ENCODE measurements at regions not wholly inside any gene's neighbourhood (a gene's known extent, or its start where the extent isn't known, plus 50 kb on each side); places are given as distances from the start of the nearest gene placed in this dataset.

DNA sequence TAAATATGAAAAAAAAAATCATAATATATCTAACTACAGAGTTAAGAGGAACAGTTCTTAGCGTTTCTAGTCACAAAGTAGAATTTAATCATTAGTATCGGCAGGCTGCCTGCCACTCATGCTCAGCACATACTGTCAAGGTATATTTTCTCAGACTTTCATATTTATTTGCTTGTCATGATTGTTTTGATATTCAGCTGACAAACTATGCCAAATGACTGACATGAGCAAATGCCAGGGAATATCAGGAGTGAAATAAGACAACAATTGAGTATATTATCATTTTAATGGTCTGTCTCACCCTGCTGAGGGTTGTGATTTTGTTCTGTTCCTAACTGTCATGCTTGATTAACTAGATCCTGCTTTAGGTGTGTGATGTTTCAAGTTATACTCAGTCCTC is 395.0 kb upstream of the SPOCK3 start:
- BruUV-seq (replicated peaks) = no TSS peak
- Mint-ChIP-seq H3K27me3 (ENCODE audit: unreplicated experiment) (no peaks in the 10 kb centered on the region), H3K9me3 (ENCODE audit: low read depth, unreplicated experiment) (no peaks in the 10 kb centered on the region), H3K27ac (ENCODE audit: unreplicated experiment) (no peak overlapping the region), H3K4me1 (ENCODE audit: low read depth, unreplicated experiment) (no peaks in the 10 kb centered on the region), H3K4me3 (ENCODE audit: low read depth, unreplicated experiment) (no peak overlapping the region), H3K36me3 (ENCODE audit: insufficient read depth, unreplicated experiment) (no peaks in the 10 kb centered on the region)
- intact Hi-C loops (cut with micrococcal nuclease; ENCODE audit: unreplicated experiment) = loop anchor here (10.0 kb wide), 3 partner anchors 184 to 526 kb away; no protein-coding TSS in a partner anchor
- no peak for TF ChIP-seq CTCF (IDR thresholded peaks at IDR 0.05; ENCODE audit: unreplicated experiment)
- CTCF ChIA-PET = no interaction called here
- no peak for DNase-seq

DNA sequence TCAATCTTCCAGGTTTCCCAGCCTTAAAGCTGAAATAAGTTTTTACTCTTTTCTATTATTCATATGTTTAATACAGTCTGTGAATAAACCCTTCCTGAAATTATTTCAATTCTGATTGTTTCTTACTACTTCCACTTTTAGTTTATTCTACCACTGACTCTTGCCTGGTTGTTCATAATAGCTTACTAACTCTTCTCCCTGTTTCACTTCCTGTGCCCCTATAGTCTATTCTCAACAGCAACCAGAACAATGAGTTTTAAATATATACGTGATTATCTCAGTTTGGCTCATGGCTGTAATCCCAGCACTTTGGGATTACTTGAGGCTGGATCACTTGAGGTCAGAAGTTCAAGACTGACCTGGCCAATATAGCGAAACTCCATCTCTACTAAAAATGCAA is 408.0 kb upstream of the SPOCK3 start:
- no peak for DNase-seq
- Mint-ChIP-seq H3K27me3 (ENCODE audit: unreplicated experiment) (no peaks in the 10 kb centered on the region), H3K4me1 (ENCODE audit: low read depth, unreplicated experiment) (peaks cover 4% of the 10 kb centered on the region), H3K9me3 (ENCODE audit: low read depth, unreplicated experiment) (no peaks in the 10 kb centered on the region), H3K36me3 (ENCODE audit: insufficient read depth, unreplicated experiment) (no peaks in the 10 kb centered on the region), H3K4me3 (ENCODE audit: low read depth, unreplicated experiment) (no peak overlapping the region), H3K27ac (ENCODE audit: unreplicated experiment) (no peak overlapping the region)
- BruUV-seq (replicated peaks) = no TSS peak
- intact Hi-C loops (cut with micrococcal nuclease; ENCODE audit: unreplicated experiment) = no loop called here
- CTCF ChIA-PET = no interaction called here
- no peak for TF ChIP-seq CTCF (IDR thresholded peaks at IDR 0.05; ENCODE audit: unreplicated experiment)

- CTCF ChIA-PET = no interaction called here
Measured at GRCh38 chr4:167645358-167645757, 411.1 kb upstream of the SPOCK3 start.

DNA sequence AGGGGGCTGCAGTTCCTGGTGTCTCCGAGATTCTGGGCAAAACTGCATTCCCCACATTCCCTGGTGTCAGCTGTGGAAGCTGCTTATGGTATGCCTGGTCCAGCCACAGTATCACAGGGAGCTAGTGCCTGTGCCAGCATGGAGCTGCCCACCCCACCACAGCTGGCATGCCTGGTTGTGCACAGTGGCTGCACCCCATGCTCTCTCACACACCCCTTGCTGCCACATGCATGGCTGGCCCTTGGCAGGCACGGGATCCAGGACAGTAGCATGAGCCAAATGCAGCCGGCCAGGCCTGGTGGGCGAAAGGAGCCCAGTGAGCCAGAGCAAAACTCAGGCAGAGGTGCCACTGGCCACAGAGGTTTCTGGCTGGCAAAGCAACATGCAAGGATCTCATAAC is 418.0 kb upstream of the SPOCK3 start:
- DNase-seq = no peak
- Mint-ChIP-seq H3K27ac (ENCODE audit: unreplicated experiment) (no peak overlapping the region), H3K4me3 (ENCODE audit: low read depth, unreplicated experiment) (no peak overlapping the region), H3K36me3 (ENCODE audit: insufficient read depth, unreplicated experiment) (no peaks in the 10 kb centered on the region), H3K4me1 (ENCODE audit: low read depth, unreplicated experiment) (no peaks in the 10 kb centered on the region), H3K9me3 (ENCODE audit: low read depth, unreplicated experiment) (peaks cover 11% of the 10 kb centered on the region), H3K27me3 (ENCODE audit: unreplicated experiment) (no peaks in the 10 kb centered on the region)
- BruUV-seq (replicated peaks) = no TSS peak
- intact Hi-C loops (cut with micrococcal nuclease; ENCODE audit: unreplicated experiment) = no loop called here
- TF ChIP-seq CTCF (IDR thresholded peaks at IDR 0.05; ENCODE audit: unreplicated experiment) = no peak
- CTCF ChIA-PET = no interaction called here

More at GRCh38 chr4:167645358-167645757, 411.1 kb upstream of the SPOCK3 start:
- no peaks in the 10 kb centered on the region for H3K4me1 Mint-ChIP-seq (ENCODE audit: low read depth, unreplicated experiment)
- no peaks in the 10 kb centered on the region for H3K9me3 Mint-ChIP-seq (ENCODE audit: low read depth, unreplicated experiment)
- H3K27me3 Mint-ChIP-seq (ENCODE audit: unreplicated experiment) = no peaks in the 10 kb centered on the region
- no TSS peak for BruUV-seq (replicated peaks)
- TF ChIP-seq CTCF (IDR thresholded peaks at IDR 0.05; ENCODE audit: unreplicated experiment) = no peak
- no peak overlapping the region for H3K27ac Mint-ChIP-seq (ENCODE audit: unreplicated experiment)
- no peak overlapping the region for H3K4me3 Mint-ChIP-seq (ENCODE audit: low read depth, unreplicated experiment)
- intact Hi-C loops (cut with micrococcal nuclease; ENCODE audit: unreplicated experiment) = no loop called here
- H3K36me3 Mint-ChIP-seq (ENCODE audit: insufficient read depth, unreplicated experiment) = no peaks in the 10 kb centered on the region
- no peak for DNase-seq

Data from Calu3 (cell line).